Inflammatory macrophage treated with lipopolysaccharide for 4 hours (primary cell): ENCODE measurements at regions not wholly inside any gene's neighbourhood (a gene's known extent, or its start where the extent isn't known, plus 50 kb on each side); places are given as distances from the start of the nearest gene placed in this dataset.

Experiments used
- DNase-seq: peaks from one replicate; pipeline ENCODE4 v3.0.0-alpha.2; 2020

DNA sequence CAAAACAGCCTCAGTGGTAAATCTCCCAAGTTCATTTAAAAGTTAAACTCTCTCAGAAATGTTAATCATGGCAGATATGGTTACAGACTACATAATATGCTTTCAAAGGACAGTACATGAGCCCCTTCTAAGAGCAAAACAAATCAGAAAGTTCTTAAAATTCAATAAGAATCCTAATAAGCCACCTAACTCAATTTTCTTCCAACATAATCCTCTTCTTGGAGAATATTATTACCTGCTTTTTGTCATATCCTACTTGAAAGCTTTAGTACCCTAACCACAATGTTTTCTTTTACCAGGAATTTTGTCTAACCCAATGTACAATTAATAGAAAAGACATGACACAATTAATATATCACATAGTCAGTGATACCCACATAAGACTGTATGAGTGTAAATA is 236.5 kb upstream of the ATP2B1 start:
- DNase-seq = no peak

GRCh38 chr12:89943463-89943862 is 234.8 kb upstream of the ATP2B1 start:
- DNase-seq = no peak

- DNase-seq = no peak
Measured at GRCh38 chr12:89941436-89941835, 232.8 kb upstream of the ATP2B1 start.

DNA sequence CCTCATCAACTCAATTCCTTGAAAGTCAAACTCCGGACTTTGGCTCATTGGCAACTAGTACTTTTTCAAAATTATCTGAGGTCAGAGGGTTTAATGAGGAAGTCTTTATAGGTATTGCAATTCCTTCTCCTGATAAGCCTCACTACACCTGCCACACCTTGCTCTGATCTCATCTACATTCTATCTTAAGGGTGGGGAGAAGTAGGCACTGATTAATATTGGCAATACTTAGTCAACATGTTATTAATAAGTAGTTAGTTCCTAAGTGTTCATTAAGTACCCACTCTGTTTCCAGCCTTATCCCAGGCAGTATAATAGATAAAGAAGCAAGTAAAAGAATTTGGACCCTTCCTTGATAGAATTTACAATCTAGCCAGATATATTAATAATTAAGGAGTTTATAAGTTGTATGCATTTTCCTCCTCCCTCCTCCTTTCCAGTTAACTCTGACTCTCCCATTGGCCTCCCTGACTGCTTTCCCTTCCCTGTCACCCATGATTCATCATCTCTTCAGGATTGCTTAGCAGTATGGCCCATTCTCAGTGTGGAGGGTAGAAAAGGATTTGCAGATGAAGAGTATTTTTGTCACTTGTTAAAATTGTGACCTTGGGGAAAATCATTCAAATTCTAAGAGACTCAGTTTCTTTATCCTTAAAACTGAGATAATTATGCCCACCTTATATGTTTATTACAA is 231.0 kb upstream of the ATP2B1 start:
- DNase-seq = no peak

GRCh38 chr12:89936631-89937030 is 228.0 kb upstream of the ATP2B1 start:
- no peak for DNase-seq

DNA sequence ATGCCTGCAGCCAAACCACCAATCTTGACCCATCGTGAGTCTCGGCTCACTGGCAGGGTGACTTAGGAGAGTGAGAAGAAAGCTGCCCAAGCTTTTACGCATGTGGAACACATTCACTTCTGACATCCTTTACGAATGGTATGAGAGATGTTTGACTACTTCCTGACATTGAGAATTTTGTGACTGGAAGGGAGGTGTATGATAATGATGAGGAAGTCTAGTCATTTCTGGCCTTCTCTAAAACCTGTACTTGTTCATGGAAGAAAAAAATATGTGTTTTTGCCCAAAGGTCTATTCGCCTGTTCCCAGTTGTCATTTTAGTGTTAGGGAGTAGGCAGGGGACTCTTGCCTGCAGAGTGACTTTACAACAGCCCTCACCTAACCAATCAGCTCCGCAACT is 227.2 kb upstream of the ATP2B1 start:
- no peak for DNase-seq

- DNase-seq = no peak
Measured at GRCh38 chr12:89933911-89934310, 225.3 kb upstream of the ATP2B1 start.

DNA sequence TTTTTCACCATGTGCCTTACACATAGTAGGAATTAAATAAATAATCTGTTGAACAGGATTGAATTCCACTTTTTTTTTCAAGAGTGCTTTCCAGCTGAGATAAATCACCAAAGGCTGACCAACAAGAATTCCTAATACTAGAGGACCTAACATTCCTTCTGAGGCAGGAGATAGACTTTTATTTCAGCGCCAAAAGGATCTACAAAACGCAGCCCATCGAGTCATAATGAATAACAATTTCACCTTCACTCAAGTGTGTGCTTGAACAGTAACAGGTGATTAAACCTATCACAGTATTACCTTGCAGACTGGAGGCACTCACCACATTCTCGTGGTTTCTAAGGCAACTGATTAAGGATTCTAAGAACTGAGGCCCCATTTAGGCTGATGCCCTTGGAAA is 224.3 kb upstream of the ATP2B1 start:
- DNase-seq = no peak

DNA sequence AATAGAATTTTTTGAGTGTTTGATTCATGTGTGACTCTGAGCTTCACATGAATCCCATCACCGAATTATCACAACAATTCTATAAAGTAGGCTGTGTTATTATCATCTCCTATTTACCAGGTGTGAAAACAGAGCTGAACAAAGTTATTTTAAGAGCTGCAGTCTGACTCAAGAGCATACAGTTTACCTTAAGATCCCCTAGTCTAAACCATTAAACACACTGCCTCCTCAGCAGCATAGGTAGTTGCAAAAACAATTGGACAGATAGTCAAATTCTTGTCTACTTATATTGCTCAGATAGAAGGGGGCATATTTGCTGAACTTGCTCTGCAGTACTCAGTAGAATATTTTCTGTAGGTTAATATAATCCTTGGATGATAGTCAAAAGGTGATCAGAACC is 219.8 kb upstream of the ATP2B1 start:
- no peak for DNase-seq

DNA sequence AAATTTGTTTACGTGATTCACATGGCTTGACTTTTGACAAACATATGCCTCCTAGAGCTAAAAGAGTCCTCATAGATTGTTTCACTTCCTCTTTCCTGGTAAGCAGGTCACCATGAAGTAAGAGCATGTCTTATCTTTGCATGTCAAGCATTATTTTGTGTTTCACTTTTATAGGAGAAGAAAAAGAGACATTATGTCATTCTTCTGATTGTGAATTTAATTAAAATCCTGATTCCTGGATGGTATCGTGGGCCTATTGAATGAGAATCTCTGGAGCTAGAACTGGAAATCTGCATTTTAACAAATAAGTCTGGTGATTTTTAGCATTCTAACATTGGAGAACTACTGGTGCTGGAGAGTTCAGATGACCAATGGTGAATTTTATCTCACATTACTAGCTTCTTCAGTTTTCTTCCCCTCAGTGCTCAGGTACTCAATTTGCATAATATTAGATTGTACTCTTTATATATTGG is 218.6 kb upstream of the ATP2B1 start:
- peak; percentile 93 for DNase-seq

- DNase-seq = peak; percentile 90
Measured at GRCh38 chr12:89924191-89924590, 215.6 kb upstream of the ATP2B1 start.

DNA sequence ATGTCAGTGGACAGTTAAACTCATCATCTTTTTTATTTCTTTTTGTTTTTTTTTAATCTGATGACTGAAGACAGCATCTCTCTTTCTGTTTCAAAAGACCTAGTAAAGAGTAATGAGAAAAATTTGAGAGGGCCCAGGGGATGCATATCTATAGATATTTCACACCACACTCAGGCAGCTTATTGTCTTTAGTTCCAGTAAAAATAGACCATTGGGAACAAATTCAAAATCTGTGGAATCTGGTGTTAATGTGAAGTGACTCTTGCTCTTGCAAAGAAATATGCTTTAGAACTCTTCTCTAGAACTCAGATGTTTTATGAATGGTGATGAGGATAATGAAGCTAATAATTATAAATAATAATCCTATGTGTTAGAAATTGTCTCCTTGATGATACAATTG is 214.5 kb upstream of the ATP2B1 start:
- no peak for DNase-seq

- no peak for DNase-seq
Measured at GRCh38 chr12:89920866-89921265, 212.2 kb upstream of the ATP2B1 start.

DNA sequence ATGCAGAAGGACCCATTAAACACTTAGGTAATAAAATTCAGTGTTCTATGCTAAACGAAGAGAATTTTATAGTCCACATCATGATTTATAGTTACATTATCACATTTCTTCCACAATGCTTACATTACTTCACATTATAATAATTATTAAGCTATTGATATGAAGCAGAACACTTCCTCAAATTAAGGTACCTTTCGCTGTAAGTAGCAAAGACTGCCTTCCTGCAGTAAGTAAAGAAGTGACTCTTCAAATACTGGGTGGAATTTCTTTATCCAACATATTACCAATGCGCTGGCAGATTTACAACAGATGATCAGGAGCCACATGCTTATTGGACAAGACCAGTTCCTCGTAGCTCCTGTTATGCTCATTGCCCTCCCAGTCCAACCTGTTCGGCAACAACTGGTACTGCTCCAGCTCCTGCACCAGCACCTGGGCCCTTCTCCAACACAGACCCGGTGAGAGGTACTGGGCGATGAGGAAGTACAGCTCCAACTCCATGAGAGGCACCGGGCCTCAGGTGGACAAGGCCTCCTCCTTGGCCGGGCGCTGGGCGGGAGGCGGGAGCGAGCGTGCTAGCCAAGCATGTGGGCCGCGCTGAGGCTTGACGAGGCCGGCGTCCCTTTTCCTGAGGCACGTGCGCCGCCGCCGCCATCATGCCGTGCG is 210.7 kb upstream of the ATP2B1 start:
- no peak for DNase-seq

DNA sequence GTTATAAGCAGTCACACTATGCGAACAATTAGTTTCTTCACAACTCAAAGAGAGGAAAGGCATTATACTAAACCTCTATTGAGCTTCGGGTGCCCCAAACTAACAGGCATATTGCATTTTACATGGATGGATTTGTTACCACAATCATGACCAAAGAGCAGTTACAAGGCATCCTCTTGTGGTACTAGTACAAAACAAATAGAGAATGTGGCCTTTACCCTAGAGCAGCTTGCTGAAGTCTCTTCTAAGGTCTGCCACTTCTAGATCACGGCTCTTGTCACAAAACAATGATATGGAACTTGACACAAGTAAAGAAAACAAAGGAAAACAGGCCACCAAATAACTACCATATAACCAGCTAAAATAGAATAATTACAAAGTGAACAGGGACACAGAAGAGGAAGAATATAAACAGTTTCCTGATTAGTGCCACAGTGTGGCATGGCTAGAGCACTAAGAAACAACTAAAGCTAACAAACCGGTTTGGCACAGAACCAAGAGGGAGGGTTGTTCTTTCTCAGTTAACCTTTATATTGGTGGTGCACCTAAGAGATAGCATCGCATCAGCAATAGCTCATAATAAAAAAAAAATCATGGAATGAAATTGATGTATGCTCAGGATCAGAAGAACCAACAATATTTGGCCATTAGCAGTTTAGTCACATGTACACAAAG is 209.7 kb upstream of the ATP2B1 start:
- DNase-seq = no peak

- DNase-seq = no peak
Measured at GRCh38 chr12:89909753-89910152, 201.1 kb upstream of the ATP2B1 start.

- DNase-seq = no peak
Measured at GRCh38 chr12:89907659-89908058, 199.0 kb upstream of the ATP2B1 start.

GRCh38 chr12:89906824-89907223 is 198.2 kb upstream of the ATP2B1 start:
- DNase-seq = no peak

DNA sequence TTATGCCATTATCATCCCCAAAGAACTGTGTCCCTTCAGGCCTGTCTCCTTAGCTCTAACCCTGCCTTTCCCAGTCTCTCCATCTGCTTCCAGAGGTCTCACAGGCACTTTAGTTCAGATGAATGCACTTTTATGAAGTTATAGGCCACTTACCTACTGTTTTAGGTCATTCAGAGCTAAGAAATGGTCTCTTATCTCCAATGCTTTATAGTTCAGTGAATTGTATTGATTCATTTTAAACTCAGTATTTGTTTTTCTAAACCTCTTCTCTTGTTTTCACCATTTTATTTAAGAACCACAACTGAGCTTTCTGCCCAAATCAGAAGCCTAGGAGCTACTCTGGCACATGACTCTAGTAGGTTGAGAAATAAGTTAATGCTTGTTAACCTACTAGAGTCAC is 197.5 kb upstream of the ATP2B1 start:
- DNase-seq = no peak

GRCh38 chr12:89901906-89902642 is 193.4 kb upstream of the ATP2B1 start:
- DNase-seq = peak; percentile 58

DNA sequence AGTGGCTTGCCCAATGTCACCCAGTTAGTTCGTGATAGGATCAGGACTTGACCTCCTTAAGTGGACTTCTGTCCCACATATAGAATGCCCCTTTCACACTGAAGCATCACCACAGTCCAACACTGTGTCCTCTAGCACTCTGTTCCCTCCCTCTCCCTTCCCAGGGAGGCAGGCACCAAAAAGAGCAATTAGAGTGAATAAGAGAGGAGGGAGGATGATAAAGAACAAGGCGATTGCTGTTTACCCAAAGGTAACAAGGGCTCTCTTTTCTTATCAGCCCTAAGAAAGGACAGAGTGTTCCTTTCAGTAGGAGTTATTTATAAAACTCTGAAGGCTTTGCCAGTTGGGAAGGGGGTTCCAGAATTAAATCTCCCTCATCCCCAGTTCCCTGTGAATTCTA is 192.7 kb upstream of the ATP2B1 start:
- DNase-seq = no peak

DNA sequence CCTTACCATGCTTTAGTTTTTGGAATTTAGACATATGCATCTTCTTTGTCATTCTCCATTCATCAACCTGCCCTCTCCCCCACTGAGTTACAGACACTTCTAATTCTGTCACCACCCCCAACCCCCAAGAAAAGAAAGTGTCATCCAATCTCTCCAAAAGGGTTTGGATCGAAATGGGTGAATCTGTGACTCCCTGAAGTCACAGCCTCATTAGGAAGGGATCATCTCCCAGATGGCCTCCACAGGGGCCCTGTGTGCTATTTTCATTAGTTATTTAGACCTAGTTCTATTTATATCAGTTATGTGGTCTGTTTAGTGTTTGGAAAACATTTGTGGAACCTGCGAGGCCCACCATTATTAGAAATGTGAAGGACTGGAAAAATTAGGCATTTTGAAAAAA is 191.0 kb upstream of the ATP2B1 start:
- no peak for DNase-seq

DNA sequence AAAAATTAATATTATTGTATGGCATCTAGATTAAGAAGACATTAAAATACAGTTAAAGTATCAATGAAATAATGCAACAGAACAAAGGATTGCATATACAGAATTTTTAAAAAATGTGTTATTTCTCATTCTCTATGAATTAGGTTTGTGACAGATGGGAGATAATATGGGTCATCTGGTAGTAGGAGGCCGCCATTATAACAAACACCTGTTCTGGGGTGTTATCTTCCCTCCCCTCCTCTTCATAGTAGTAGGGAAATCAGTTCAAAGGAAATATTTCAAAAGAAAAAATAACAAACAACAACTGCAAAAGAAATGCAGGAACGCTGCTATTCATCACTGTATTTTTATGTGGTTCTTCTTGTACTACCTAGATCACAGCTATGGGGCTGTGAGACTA is 187.0 kb upstream of the ATP2B1 start:
- no peak for DNase-seq

- no peak for DNase-seq
Measured at GRCh38 chr12:89895101-89895500, 186.5 kb upstream of the ATP2B1 start.
